ENCODE measurements at regions not wholly inside any gene's neighbourhood (a gene's known extent, or its start where the extent isn't known, plus 50 kb on each side); places are given as distances from the start of the nearest gene placed in this dataset.

GRCh38 chr3:144477593-144477992 lies 506.0 kb downstream of the DIPK2A start:
- TF ChIP-seq CTCF (IDR thresholded peaks at IDR 0.05; ENCODE audit: unreplicated experiment) = no peak
- Mint-ChIP-seq H3K27me3 (no peaks in the 10 kb centered on the region), H3K9me3 (ENCODE audit: low read depth) (peaks cover 6% of the 10 kb centered on the region), H3K4me1 (ENCODE audit: low read depth) (peaks cover 15% of the 10 kb centered on the region), H3K4me3 (ENCODE audit: low read depth) (no peak overlapping the region), H3K36me3 (ENCODE audit: insufficient read depth) (no peaks in the 10 kb centered on the region), H3K27ac (no peak overlapping the region)
- no peak for DNase-seq (ENCODE audit: low spot score, unreplicated experiment)

- Mint-ChIP-seq H3K4me1 (ENCODE audit: low read depth) (peaks cover 2% of the 10 kb centered on the region), H3K27ac (no peak overlapping the region), H3K27me3 (no peaks in the 10 kb centered on the region), H3K4me3 (ENCODE audit: low read depth) (no peak overlapping the region), H3K9me3 (ENCODE audit: low read depth) (peaks cover 6% of the 10 kb centered on the region), H3K36me3 (ENCODE audit: insufficient read depth) (no peaks in the 10 kb centered on the region)
- DNase-seq (ENCODE audit: low spot score, unreplicated experiment) = no peak
- TF ChIP-seq CTCF (IDR thresholded peaks at IDR 0.05; ENCODE audit: unreplicated experiment) = no peak
Measured at GRCh38 chr3:144480416-144480919, 508.8 kb downstream of the DIPK2A start.

DNA sequence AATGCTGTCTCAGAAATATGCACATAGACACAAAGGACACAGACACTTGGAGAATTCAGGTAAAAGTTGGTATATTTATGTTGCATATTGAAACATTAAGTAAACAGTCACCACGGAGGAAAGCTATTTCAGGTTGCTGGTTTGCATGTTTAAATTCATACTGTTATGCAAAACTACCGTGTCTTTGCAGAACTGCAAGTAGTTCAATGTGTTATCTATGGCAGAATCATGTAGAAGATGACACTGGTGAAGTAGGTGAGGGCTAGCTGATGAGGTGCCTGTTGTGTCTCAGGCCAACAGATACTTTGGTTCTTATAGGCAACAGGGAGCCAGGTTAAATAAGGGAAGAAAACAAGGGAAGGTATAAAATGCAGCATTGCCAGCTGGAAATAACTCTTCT lies 511.3 kb downstream of the DIPK2A start:
- no peak overlapping the region for H3K4me3 Mint-ChIP-seq (ENCODE audit: low read depth)

DNA sequence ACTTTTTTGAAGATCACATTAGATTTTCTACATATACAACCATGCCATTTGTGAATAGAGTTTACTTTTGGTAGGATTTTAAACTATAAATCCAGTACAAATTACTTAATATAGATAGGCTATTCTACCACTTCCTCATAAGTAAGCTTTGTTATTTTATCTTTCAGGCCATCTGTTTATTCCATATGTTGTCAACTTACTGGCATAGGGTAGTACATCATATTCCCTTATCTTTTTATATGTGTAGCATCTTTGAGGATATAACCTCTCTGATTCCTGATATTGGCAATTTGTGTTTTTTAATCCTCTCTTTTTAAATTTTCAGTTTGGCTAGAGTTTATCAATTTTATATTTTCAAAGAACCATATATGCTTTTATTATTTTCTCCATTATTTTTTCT lies 515.4 kb downstream of the DIPK2A start:
- H3K4me1 Mint-ChIP-seq (ENCODE audit: low read depth) = no peaks in the 10 kb centered on the region
- DNase-seq (ENCODE audit: low spot score, unreplicated experiment) = no peak
- H3K9me3 Mint-ChIP-seq (ENCODE audit: low read depth) = peaks cover 6% of the 10 kb centered on the region
- TF ChIP-seq CTCF (IDR thresholded peaks at IDR 0.05; ENCODE audit: unreplicated experiment) = no peak
- no peak overlapping the region for H3K27ac Mint-ChIP-seq
- H3K27me3 Mint-ChIP-seq = no peaks in the 10 kb centered on the region
- H3K4me3 Mint-ChIP-seq (ENCODE audit: low read depth) = no peak overlapping the region
- H3K36me3 Mint-ChIP-seq (ENCODE audit: insufficient read depth) = no peaks in the 10 kb centered on the region

More for the DNA sequence above, 511.3 kb downstream of the DIPK2A start:
- TF ChIP-seq CTCF (IDR thresholded peaks at IDR 0.05; ENCODE audit: unreplicated experiment) = no peak
- Mint-ChIP-seq H3K36me3 (ENCODE audit: insufficient read depth) (no peaks in the 10 kb centered on the region), H3K27me3 (no peaks in the 10 kb centered on the region), H3K27ac (no peak overlapping the region), H3K4me1 (ENCODE audit: low read depth) (no peaks in the 10 kb centered on the region), H3K9me3 (ENCODE audit: low read depth) (peaks cover 12% of the 10 kb centered on the region)
- no peak for DNase-seq (ENCODE audit: low spot score, unreplicated experiment)

DNA sequence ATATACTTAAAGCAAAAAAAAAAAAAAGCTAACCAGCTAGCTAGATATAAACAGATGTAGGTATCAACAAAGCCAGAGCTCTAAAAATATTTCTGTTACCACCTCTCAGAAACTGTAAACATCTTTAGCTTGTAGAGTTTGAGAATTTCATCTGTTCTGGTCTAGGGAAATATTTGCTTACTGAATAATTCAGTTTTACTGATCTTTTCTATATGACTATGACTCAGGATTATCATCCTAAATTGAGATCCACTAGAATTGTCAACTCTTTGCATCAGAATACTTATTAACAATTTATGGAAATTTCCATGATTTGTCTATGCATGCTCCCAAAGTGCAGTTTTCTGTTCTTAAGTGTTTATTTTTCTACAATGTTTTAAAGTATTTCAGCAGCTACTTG lies 517.3 kb downstream of the DIPK2A start:
- Mint-ChIP-seq H3K9me3 (ENCODE audit: low read depth) (peaks cover 6% of the 10 kb centered on the region), H3K27me3 (no peaks in the 10 kb centered on the region), H3K36me3 (ENCODE audit: insufficient read depth) (no peaks in the 10 kb centered on the region), H3K27ac (no peak overlapping the region), H3K4me1 (ENCODE audit: low read depth) (no peaks in the 10 kb centered on the region), H3K4me3 (ENCODE audit: low read depth) (no peak overlapping the region)
- TF ChIP-seq CTCF (IDR thresholded peaks at IDR 0.05; ENCODE audit: unreplicated experiment) = no peak
- DNase-seq (ENCODE audit: low spot score, unreplicated experiment) = no peak

Data from progenitor cell of endocrine pancreas (in vitro differentiated cells).